ENCODE measurements at regions not wholly inside any gene's neighbourhood (a gene's known extent, or its start where the extent isn't known, plus 50 kb on each side); places are given as distances from the start of the nearest gene placed in this dataset.

GRCh38 chr2:168345601-168346000 lies 98.2 kb upstream of the STK39 start (continued):
- peak; percentile 73 for TF ChIP-seq MGA (IDR thresholded peaks at IDR 0.05)

Data from K562 (cell line).